HepG2 (cell line): ENCODE measurements at regions not wholly inside any gene's neighbourhood (a gene's known extent, or its start where the extent isn't known, plus 50 kb on each side); places are given as distances from the start of the nearest gene placed in this dataset.

ENCODE experiments used
- ATAC-seq: fragments of 200-7000 bp; cut with Tn5 transposase; 3 replicates; pipeline ENCODE4 v1.9.1; 2020; ENCODE audit warnings: mild to moderate bottlenecking, moderate library complexity
- BruUV-seq: library from RNA; stranded (reverse); fragments of 400-500 nt; replicated peaks from 2 replicates; lab custom pipeline; 2021; lab: Mats Ljungman, UMichigan
- CTCF ChIA-PET: fragments of 300-600 bp; formaldehyde crosslinking; extraction: SDS; loops from one replicate; lab custom pipeline; 2021; ENCODE audit warnings: low total read pairs, inconsistent platforms, low intra/inter-chr PET ratio; lab: Yijun Ruan, JAX
- POLR2A ChIA-PET: fragments of 350-600 bp; sonication (Branson Sonifier 250); formaldehyde crosslinking; loops from one replicate; lab custom pipeline; 2020; ENCODE audit warnings: antibody characterized with exemption, inconsistent platforms; lab: Yijun Ruan, JAX
- DNase-seq: peaks from one replicate; pipeline ENCODE4 v3.0.0-alpha.2; 2015; ENCODE audit warnings: low spot score
- FAIRE-seq: peaks from 3 replicates; lab custom pipeline; 2011; peaks lifted over from hg19 to GRCh38; lab: Jason Lieb, UNC
- H2AFZ ChIP-seq: one replicate; pipeline ENCODE4 v1.6.1; 2011; ENCODE audit warnings: low read length, inconsistent platforms
- H3K27ac ChIP-seq: fragments of 300-600 bp; 3 replicates; pipeline ENCODE4 v1.8.0; 2011; ENCODE audit warnings: mixed run types, mild to moderate bottlenecking, mixed read lengths, low read length, inconsistent platforms; ENCODE audit not compliant: insufficient read depth; ENCODE audit errors: extremely low read length
- H3K27me3 ChIP-seq, 2 experiments: fragments of 200-600 bp in 1 of 2; 2 replicates in 1 of 2; 3 replicates in 1 of 2; pipeline versions ENCODE4 v1.6.0 to v1.8.0; 2011; ENCODE audit warnings: low read length in 2 of 2, mild to moderate bottlenecking in 2 of 2, moderate library complexity in 2 of 2, inconsistent platforms in 1 of 2; ENCODE audit not compliant: insufficient read depth in 2 of 2, control insufficient read depth in 1 of 2
- H3K36me3 ChIP-seq, 2 experiments: fragments of 200-600 bp in 1 of 2; replicated peaks in 1 of 2; 2 replicates in 1 of 2; 3 replicates in 1 of 2; pipeline versions ENCODE4 v1.5.1 to v1.8.0; 2011; ENCODE audit warnings: low read length in 2 of 2, inconsistent platforms in 1 of 2; ENCODE audit not compliant: insufficient read depth in 2 of 2, control insufficient read depth in 1 of 2
- H3K4me1 ChIP-seq: 2 replicates; pipeline ENCODE4 v1.5.1; 2012; ENCODE audit warnings: low read length, inconsistent platforms; ENCODE audit not compliant: insufficient read depth
- H3K4me2 ChIP-seq: 2 replicates; pipeline ENCODE4 v1.6.0; 2011; ENCODE audit warnings: low read depth, low read length, inconsistent platforms
- H3K4me3 ChIP-seq, 3 experiments: fragments of 200-600 bp in 1 of 3; sonication (generic), shearing (Covaris generic) in 1 of 3; replicated peaks in 1 of 3; 2 replicates each; pipeline ENCODE4 v1.5.1; 2011 to 2016; ENCODE audit warnings: low read length in 3 of 3, inconsistent platforms in 2 of 3, low read depth in 2 of 3, mild to moderate bottlenecking in 2 of 3, control low read depth in 1 of 3, mixed read lengths in 1 of 3; ENCODE audit not compliant: insufficient read depth in 1 of 3
- H3K79me2 ChIP-seq: one replicate; pipeline ENCODE4 v1.6.1; 2011; ENCODE audit warnings: low read length, inconsistent platforms; ENCODE audit not compliant: insufficient read depth
- H3K9ac ChIP-seq: 2 replicates; pipeline ENCODE4 v1.6.0; 2011; ENCODE audit warnings: mild to moderate bottlenecking, low read depth, low read length, inconsistent platforms; ENCODE audit not compliant: insufficient read depth
- H3K9me3 ChIP-seq: 2 replicates; pipeline ENCODE4 v1.5.1; 2012; ENCODE audit warnings: mild to moderate bottlenecking, low read length
- H4K20me1 ChIP-seq: 2 replicates; pipeline ENCODE4 v1.6.0; 2011; ENCODE audit warnings: inconsistent platforms, mild to moderate bottlenecking, low read length, moderate library complexity; ENCODE audit not compliant: insufficient read depth
- ATF7 ChIP-seq, 2 experiments: fragments of 450-650 bp in 1 of 2; sonication (generic) in 1 of 2; formaldehyde crosslinking in 1 of 2; IDR thresholded peaks; 2 replicates each; pipeline versions ENCODE4 v1.4.0 to v1.6.1; 2016 to 2020; ENCODE audit warnings: antibody characterized with exemption in 1 of 2, mild to moderate bottlenecking in 1 of 2, missing genetic modification reagents in 1 of 2
- HHEX ChIP-seq: IDR thresholded peaks from 2 replicates; pipeline ENCODE4 v1.6.1; 2016; ENCODE audit warnings: control low read depth
- NFKBIZ ChIP-seq: IDR thresholded peaks from 2 replicates; pipeline ENCODE4 v1.6.1; 2018; ENCODE audit warnings: missing genetic modification reagents, missing compliant biosample characterization
- NR2F1 ChIP-seq, 2 experiments: fragments of 450-650 bp in 1 of 2; formaldehyde crosslinking in 1 of 2; IDR thresholded peaks; 2 replicates each; pipeline versions ENCODE4 v1.5.0 to v1.6.1; 2016 to 2020; ENCODE audit warnings: mild to moderate bottlenecking in 1 of 2, missing compliant biosample characterization in 1 of 2, missing genetic modification reagents in 1 of 2, moderate library complexity in 1 of 2
- PITX1 ChIP-seq: sonication (generic); formaldehyde crosslinking; IDR thresholded peaks from 2 replicates; pipeline ENCODE4 v1.5.1; 2020; ENCODE audit warnings: mild to moderate bottlenecking, missing genetic modification reagents
- RBM22 ChIP-seq: fragments of 200-400 bp; formaldehyde crosslinking; optimal IDR thresholded peaks from 2 replicates; pipeline ENCODE3; 2017; ENCODE audit warnings: mild to moderate bottlenecking, low read length, moderate library complexity
- RFX5 ChIP-seq: IDR thresholded peaks from 2 replicates; pipeline ENCODE4 v1.6.1; 2011; ENCODE audit warnings: low read depth, low read length, improper control_type of control experiment
- ZBTB8A ChIP-seq: sonication (generic); formaldehyde crosslinking; IDR thresholded peaks from 2 replicates; pipeline ENCODE4 v1.4.0; 2020; ENCODE audit warnings: mild to moderate bottlenecking, low read depth, missing genetic modification reagents, borderline replicate concordance
- ZNF629 ChIP-seq: sonication (generic); formaldehyde crosslinking; conservative IDR thresholded peaks from 2 replicates; pipeline ENCODE4 v1.5.0; 2020; ENCODE audit warnings: missing genetic modification reagents
- ZNF768 ChIP-seq: sonication (generic); formaldehyde crosslinking; IDR thresholded peaks from 2 replicates; pipeline ENCODE4 v1.4.0; 2020; ENCODE audit warnings: missing genetic modification reagents
- WGBS: methylation state at CpG from one replicate; pipeline ENCODE4 v1.1.6; 2017; ENCODE audit warnings: low lambda C conversion rate; 5-methylcytosine and 5-hydroxymethylcytosine counted together
- in situ Hi-C: cut with HindIII; loops from 2 replicates; pipeline ENCODE4 v1.10.0; 2017; ENCODE audit warnings: low pct_unique_long_range_greater_than_20kb; ENCODE audit not compliant: extremely low pct_ligation_motif_present
- intact Hi-C: fragments of 100-400 bp; cut with micrococcal nuclease; formaldehyde crosslinking; loops from one replicate; pipeline ENCODE4 v1.10.0; 2022; ENCODE audit not compliant: unreplicated experiment
- TF ChIP-seq, protein P1 (sequence below): IDR thresholded peaks from 2 replicates; pipeline ENCODE4 v1.6.1; 2016; ENCODE audit warnings: control low read depth
- TF ChIP-seq, protein P2 (sequence below): fragments of 450-650 bp; IDR thresholded peaks from 2 replicates; pipeline ENCODE4 v1.6.1; 2017; ENCODE audit warnings: mild to moderate bottlenecking
- TF ChIP-seq, protein P3 (sequence below): sonication (generic); formaldehyde crosslinking; IDR thresholded peaks from 2 replicates; pipeline ENCODE4 v1.4.0; 2020; ENCODE audit warnings: mild to moderate bottlenecking, missing genetic modification reagents

DNA sequence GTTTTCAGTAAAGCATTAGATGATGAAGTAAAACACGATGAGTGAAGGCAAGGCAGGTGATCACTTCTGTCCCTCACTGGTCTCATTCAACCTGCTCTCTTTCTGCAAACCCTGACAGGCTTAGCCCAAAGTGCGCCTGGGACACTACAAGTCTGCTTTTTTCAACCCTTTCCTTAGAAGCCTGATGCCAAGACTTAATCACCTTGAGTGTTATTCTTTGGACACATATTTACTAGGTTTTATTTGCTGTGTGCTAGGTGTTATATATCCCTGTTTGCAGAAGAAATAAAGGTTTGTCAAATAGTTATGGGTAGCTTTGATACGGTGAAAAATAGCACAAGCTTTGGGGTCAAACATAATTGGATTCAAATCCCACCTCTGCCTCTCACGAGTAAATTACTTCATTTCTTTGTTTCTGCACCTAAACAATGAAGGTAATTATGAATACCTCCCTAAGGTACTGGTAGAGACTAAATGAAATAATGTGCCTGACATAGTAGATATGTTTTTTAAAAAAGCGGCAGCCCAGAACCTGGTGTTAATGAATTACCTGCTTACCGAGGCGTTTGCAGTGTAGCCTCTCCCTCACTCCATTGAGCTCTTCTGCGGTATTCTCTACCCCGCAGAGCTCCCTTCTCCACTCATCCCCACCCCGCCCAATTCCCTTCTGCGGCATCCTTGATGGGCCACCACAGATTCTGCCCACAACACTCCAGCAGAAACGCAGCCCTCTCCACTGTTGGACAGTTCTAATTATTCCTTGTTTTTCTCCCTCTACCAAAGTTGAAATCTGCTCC is 269.0 kb upstream of the TPM1 start:
- FAIRE-seq (no peak), DNase-seq (no peak), ATAC-seq (no peak)
- ChIA-PET CTCF (no interaction called here), POLR2A (no interaction called here)
- 92% methylated on average over 12 of the region's 12 CpGs for WGBS
- BruUV-seq, result no TSS peak
- TF ChIP-seq ZNF629 (CRISPR knock-in tag) (no peak), PITX1 (CRISPR knock-in tag) (no peak), NR2F1 (CRISPR knock-in tag; IDR thresholded peaks at IDR 0.05) (no peak), NFKBIZ (CRISPR knock-in tag) (no peak), ATF7 (IDR thresholded peaks at IDR 0.05) (no peak), ATF7 (CRISPR knock-in tag; IDR thresholded peaks at IDR 0.05) (no peak), HHEX (CRISPR knock-in tag) (no peak), ZBTB8A (CRISPR knock-in tag) (no peak), ZNF768 (CRISPR knock-in tag) (no peak), RBM22 (no peak), RFX5 (no peak)
- TF ChIP-seq, protein P1, sequence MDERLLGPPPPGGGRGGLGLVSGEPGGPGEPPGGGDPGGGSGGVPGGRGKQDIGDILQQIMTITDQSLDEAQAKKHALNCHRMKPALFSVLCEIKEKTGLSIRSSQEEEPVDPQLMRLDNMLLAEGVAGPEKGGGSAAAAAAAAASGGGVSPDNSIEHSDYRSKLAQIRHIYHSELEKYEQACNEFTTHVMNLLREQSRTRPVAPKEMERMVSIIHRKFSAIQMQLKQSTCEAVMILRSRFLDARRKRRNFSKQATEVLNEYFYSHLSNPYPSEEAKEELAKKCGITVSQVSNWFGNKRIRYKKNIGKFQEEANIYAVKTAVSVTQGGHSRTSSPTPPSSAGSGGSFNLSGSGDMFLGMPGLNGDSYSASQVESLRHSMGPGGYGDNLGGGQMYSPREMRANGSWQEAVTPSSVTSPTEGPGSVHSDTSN, result no peak
- TF ChIP-seq, protein P2, sequence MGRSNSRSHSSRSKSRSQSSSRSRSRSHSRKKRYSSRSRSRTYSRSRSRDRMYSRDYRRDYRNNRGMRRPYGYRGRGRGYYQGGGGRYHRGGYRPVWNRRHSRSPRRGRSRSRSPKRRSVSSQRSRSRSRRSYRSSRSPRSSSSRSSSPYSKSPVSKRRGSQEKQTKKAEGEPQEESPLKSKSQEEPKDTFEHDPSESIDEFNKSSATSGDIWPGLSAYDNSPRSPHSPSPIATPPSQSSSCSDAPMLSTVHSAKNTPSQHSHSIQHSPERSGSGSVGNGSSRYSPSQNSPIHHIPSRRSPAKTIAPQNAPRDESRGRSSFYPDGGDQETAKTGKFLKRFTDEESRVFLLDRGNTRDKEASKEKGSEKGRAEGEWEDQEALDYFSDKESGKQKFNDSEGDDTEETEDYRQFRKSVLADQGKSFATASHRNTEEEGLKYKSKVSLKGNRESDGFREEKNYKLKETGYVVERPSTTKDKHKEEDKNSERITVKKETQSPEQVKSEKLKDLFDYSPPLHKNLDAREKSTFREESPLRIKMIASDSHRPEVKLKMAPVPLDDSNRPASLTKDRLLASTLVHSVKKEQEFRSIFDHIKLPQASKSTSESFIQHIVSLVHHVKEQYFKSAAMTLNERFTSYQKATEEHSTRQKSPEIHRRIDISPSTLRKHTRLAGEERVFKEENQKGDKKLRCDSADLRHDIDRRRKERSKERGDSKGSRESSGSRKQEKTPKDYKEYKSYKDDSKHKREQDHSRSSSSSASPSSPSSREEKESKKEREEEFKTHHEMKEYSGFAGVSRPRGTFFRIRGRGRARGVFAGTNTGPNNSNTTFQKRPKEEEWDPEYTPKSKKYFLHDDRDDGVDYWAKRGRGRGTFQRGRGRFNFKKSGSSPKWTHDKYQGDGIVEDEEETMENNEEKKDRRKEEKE, result no peak
- TF ChIP-seq, protein P3, sequence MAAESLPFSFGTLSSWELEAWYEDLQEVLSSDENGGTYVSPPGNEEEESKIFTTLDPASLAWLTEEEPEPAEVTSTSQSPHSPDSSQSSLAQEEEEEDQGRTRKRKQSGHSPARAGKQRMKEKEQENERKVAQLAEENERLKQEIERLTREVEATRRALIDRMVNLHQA (CRISPR knock-in tag), result no peak
- H3K4me1 ChIP-seq, result no peaks in the 10 kb centered on the region
- H3K27ac ChIP-seq, result no peak overlapping the region
- no peaks in the 10 kb centered on the region for H3K79me2 ChIP-seq
- H3K27me3 ChIP-seq, result no peaks in the 10 kb centered on the region
- no peak overlapping the region for H3K4me3 ChIP-seq
- no peak overlapping the region for H2AFZ ChIP-seq
- peaks cover 4 to 5% of the 10 kb centered on the region in 2 experiments; a peak in 3 of 5 replicates for H3K36me3 ChIP-seq
- in situ Hi-C loops, result no loop called here
- no peaks in the 10 kb centered on the region for H3K9me3 ChIP-seq
- H3K4me2 ChIP-seq, result no peak overlapping the region
- H4K20me1 ChIP-seq, result no peaks in the 10 kb centered on the region
- intact Hi-C loops, result no loop called here
- no peak overlapping the region for H3K9ac ChIP-seq
